NCI-H524 (cell line): ENCODE measurements at regions not wholly inside any gene's neighbourhood (a gene's known extent, or its start where the extent isn't known, plus 50 kb on each side); places are given as distances from the start of the nearest gene placed in this dataset.

ENCODE experiments used
- DNase-seq, 2 experiments: peaks; one replicate each; lab custom pipeline; 2025; lab: John Stamatoyannopoulos, UW

GRCh38 chr13:111516712-111517640 lies 196.5 kb downstream of the TEX29 start:
- no peak for DNase-seq

- DNase-seq, result no peak
Observed at GRCh38 chr13:111517641-111518010, 197.2 kb downstream of the TEX29 start.

GRCh38 chr13:111518161-111518792 lies 197.8 kb downstream of the TEX29 start:
- DNase-seq, result no peak

- no peak for DNase-seq
Observed at GRCh38 chr13:111519041-111519440, 198.6 kb downstream of the TEX29 start.

GRCh38 chr13:111519490-111520170 lies 199.2 kb downstream of the TEX29 start:
- no peak for DNase-seq

- DNase-seq, result no peak
Observed at GRCh38 chr13:111521030-111521429, 200.6 kb downstream of the TEX29 start.

GRCh38 chr13:111521691-111522229 lies 201.3 kb downstream of the TEX29 start:
- no peak for DNase-seq

GRCh38 chr13:111525320-111526118 lies 205.1 kb downstream of the TEX29 start:
- no peak for DNase-seq

GRCh38 chr13:111526922-111527321 lies 206.5 kb downstream of the TEX29 start:
- no peak for DNase-seq

- DNase-seq, result no peak
Observed at GRCh38 chr13:111527614-111528229, 207.3 kb downstream of the TEX29 start.

GRCh38 chr13:111528513-111528912 lies 208.1 kb downstream of the TEX29 start:
- no peak for DNase-seq

GRCh38 chr13:111530137-111530870 lies 209.9 kb downstream of the TEX29 start:
- DNase-seq, result no peak

GRCh38 chr13:111531505-111531904 lies 211.1 kb downstream of the TEX29 start:
- DNase-seq, result peak; percentile 8 to 70

- DNase-seq, result no peak
Observed at GRCh38 chr13:111532111-111532510, 211.7 kb downstream of the TEX29 start.

- no peak for DNase-seq
Observed at GRCh38 chr13:111533900-111534683, 213.7 kb downstream of the TEX29 start.

GRCh38 chr13:111534751-111535522 lies 214.5 kb downstream of the TEX29 start:
- no peak for DNase-seq

- no peak for DNase-seq
Observed at GRCh38 chr13:111535523-111535811, 215.0 kb downstream of the TEX29 start.

- DNase-seq, result no peak
Observed at GRCh38 chr13:111536075-111536642, 215.7 kb downstream of the TEX29 start.
